ENCODE measurements at regions not wholly inside any gene's neighbourhood (a gene's known extent, or its start where the extent isn't known, plus 50 kb on each side); places are given as distances from the start of the nearest gene placed in this dataset.

DNA sequence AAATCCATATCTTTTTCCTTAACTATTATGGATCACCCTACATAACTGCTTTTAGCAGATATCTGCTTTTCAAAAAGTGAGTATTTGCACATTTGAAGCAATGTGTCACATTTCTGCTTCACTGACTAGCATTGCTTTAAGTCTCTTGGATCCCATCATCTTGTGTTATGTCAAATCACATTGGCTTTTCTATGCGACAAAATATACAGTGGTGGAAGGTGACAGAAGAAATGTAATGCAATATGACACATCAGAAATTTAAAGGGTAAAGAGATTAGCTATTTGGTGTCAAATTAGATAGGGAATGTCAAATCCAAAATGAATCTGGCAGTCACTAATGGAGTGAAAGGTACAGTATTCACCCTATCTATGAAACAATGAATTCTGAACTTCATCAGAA, 1282.1 kb upstream of the PCDH20 start:
- TF ChIP-seq, protein P1, sequence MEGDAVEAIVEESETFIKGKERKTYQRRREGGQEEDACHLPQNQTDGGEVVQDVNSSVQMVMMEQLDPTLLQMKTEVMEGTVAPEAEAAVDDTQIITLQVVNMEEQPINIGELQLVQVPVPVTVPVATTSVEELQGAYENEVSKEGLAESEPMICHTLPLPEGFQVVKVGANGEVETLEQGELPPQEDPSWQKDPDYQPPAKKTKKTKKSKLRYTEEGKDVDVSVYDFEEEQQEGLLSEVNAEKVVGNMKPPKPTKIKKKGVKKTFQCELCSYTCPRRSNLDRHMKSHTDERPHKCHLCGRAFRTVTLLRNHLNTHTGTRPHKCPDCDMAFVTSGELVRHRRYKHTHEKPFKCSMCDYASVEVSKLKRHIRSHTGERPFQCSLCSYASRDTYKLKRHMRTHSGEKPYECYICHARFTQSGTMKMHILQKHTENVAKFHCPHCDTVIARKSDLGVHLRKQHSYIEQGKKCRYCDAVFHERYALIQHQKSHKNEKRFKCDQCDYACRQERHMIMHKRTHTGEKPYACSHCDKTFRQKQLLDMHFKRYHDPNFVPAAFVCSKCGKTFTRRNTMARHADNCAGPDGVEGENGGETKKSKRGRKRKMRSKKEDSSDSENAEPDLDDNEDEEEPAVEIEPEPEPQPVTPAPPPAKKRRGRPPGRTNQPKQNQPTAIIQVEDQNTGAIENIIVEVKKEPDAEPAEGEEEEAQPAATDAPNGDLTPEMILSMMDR (IDR thresholded peaks at IDR 0.05; ENCODE audit: insufficient read depth, low read length, poor library complexity, severe bottlenecking): no peak
- TF ChIP-seq EZH2phosphoT487 (conservative IDR thresholded peaks at IDR 0.05; ENCODE audit: low read length): no peak

Measured in SU-DHL-6 (cell line).